ENCODE measurements at regions not wholly inside any gene's neighbourhood (a gene's known extent, or its start where the extent isn't known, plus 50 kb on each side); places are given as distances from the start of the nearest gene placed in this dataset.

DNA sequence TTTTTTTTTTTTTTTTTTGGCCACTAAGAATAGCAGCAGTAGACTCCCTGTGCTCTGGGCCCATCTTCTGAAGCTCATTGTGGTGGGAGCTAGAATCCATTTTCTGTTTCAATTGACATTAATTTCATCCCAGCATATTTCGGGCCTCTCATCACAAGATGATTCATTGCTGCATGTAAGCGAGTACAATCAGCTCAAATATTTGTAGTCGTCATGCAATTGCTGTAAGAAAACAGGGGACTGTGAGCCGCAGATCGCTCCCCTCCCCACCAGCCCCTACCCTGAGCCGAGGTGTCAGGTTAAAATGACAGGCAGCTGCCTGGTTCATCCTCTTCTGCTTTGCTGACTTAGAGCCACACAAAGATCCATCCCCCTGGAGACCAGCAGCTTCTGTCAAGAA is 358.8 kb upstream of the CDH5 start:
- TF ChIP-seq, protein P1, sequence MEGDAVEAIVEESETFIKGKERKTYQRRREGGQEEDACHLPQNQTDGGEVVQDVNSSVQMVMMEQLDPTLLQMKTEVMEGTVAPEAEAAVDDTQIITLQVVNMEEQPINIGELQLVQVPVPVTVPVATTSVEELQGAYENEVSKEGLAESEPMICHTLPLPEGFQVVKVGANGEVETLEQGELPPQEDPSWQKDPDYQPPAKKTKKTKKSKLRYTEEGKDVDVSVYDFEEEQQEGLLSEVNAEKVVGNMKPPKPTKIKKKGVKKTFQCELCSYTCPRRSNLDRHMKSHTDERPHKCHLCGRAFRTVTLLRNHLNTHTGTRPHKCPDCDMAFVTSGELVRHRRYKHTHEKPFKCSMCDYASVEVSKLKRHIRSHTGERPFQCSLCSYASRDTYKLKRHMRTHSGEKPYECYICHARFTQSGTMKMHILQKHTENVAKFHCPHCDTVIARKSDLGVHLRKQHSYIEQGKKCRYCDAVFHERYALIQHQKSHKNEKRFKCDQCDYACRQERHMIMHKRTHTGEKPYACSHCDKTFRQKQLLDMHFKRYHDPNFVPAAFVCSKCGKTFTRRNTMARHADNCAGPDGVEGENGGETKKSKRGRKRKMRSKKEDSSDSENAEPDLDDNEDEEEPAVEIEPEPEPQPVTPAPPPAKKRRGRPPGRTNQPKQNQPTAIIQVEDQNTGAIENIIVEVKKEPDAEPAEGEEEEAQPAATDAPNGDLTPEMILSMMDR (IDR thresholded peaks at IDR 0.05; ENCODE audit: low read depth, low read length, poor library complexity, severe bottlenecking): no peak
- no peak for TF ChIP-seq EZH2phosphoT487 (IDR thresholded peaks at IDR 0.05; ENCODE audit: borderline replicate concordance, low read length)

All from DOHH2 (cell line).